ENCODE measurements at regions not wholly inside any gene's neighbourhood (a gene's known extent, or its start where the extent isn't known, plus 50 kb on each side); places are given as distances from the start of the nearest gene placed in this dataset.

- H3K4me3 ChIP-seq (ENCODE audit: low read depth, low read length): no peak overlapping the region
- TF ChIP-seq, protein P1, sequence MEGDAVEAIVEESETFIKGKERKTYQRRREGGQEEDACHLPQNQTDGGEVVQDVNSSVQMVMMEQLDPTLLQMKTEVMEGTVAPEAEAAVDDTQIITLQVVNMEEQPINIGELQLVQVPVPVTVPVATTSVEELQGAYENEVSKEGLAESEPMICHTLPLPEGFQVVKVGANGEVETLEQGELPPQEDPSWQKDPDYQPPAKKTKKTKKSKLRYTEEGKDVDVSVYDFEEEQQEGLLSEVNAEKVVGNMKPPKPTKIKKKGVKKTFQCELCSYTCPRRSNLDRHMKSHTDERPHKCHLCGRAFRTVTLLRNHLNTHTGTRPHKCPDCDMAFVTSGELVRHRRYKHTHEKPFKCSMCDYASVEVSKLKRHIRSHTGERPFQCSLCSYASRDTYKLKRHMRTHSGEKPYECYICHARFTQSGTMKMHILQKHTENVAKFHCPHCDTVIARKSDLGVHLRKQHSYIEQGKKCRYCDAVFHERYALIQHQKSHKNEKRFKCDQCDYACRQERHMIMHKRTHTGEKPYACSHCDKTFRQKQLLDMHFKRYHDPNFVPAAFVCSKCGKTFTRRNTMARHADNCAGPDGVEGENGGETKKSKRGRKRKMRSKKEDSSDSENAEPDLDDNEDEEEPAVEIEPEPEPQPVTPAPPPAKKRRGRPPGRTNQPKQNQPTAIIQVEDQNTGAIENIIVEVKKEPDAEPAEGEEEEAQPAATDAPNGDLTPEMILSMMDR (IDR thresholded peaks at IDR 0.05; ENCODE audit: borderline replicate concordance, insufficient read depth, low read depth, low read length): no peak
Measured at GRCh38 chr1:233487408-233487807, 126.5 kb upstream of the KCNK1 start.

GRCh38 chr1:233489411-233489810 is 124.5 kb upstream of the KCNK1 start:
- no peak overlapping the region for H3K4me3 ChIP-seq (ENCODE audit: low read depth, low read length)
- TF ChIP-seq, protein P1 (IDR thresholded peaks at IDR 0.05; ENCODE audit: borderline replicate concordance, insufficient read depth, low read depth, low read length): no peak

DNA sequence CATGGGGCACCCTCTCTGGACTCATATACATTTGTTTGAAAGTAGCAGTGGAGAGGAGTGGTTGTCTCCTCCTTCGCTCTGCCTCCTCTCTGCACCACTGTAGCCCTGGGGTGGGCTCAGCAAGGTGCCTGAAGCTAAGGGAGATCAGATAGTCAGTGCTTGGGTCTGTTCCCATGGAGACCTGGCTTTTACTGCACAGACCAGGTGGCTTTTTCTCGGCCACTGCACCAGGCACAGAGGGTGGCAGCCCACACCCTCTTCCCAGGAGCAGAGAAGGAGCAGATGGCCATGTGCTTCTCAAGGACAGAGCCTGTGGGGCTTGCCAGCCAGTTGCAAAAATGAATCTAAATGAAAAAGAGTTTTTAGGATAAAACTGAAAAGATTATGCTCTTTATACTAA is 123.4 kb upstream of the KCNK1 start:
- no peak overlapping the region for H3K4me3 ChIP-seq (ENCODE audit: low read depth, low read length)
- TF ChIP-seq, protein P1 (IDR thresholded peaks at IDR 0.05; ENCODE audit: borderline replicate concordance, insufficient read depth, low read depth, low read length): no peak

DNA sequence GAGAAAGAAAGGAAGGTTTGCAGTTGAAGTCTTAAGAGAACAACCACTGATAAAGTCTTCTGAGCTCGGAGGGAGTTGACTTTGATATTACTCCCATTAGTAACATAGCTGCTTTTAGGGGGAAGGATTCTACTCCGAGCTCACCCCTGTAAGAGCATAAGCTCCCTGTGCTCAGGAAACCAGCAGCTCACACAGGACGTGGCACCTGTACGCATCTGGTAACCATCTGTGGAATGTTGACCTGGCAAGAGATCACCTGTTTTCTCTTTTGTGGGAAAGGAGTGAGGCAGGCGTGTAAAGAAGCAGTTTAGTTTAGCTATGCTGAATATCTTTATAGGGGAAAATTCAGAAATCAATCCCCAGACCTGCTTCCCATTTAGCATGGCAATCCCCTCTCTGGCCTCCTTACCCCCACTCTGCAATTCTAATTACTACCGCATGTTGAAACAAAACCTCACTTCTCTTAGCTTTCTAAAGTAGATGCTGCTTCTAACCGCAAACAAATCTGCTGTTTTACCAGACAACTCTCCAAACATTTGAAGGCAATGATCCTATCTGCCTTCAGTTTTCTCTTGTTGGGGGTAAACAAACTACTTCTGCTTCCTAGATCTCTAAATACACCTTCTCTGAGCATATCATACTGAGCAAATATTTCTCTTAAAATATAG is 121.8 kb upstream of the KCNK1 start:
- no peak overlapping the region for H3K4me3 ChIP-seq (ENCODE audit: low read depth, low read length)
- TF ChIP-seq, protein P1 (IDR thresholded peaks at IDR 0.05; ENCODE audit: borderline replicate concordance, insufficient read depth, low read depth, low read length): no peak

DNA sequence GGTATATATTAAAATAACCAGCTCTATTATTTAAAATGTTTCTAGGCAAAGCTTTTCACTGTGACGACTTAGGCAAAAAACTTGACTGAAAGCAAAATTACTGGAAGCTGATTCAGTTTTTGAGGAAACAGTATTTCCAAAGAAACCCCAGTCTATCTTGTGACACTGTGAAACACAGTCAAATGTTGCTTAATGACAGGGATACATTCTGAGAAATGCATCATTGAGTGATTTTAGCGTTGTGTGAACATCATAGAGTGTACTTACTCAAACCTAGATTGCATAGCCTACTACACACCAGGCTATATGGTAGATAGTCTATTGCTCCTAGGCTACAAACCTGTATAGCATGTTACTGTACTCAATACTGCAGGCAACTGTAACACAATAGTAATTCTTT is 116.9 kb upstream of the KCNK1 start:
- TF ChIP-seq, protein P1 (IDR thresholded peaks at IDR 0.05; ENCODE audit: borderline replicate concordance, insufficient read depth, low read depth, low read length): no peak

DNA sequence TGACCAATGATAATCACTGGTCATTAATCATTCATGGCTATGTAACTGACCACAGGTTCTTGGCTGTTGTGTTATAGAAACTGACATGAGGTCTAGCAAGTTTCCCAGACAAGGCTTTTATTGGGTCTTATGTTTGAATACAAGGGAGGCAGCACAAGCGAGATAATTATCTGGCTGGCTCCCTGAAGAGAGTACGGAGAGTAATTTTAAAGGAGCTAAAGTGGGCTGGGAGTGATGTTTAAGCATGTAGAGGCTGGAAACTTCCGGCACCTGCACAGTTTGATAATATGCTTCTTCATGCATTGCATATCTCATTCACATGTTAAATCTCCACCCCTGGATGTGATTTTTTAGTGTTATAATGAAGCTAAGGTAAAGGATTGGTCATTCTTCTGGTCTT is 116.2 kb upstream of the KCNK1 start:
- no peak overlapping the region for H3K4me3 ChIP-seq (ENCODE audit: low read depth, low read length)
- TF ChIP-seq, protein P1 (IDR thresholded peaks at IDR 0.05; ENCODE audit: borderline replicate concordance, insufficient read depth, low read depth, low read length): no peak

More for the DNA sequence above, 116.9 kb upstream of the KCNK1 start:
- no peak overlapping the region for H3K4me3 ChIP-seq (ENCODE audit: low read depth, low read length)

- TF ChIP-seq, protein P1 (IDR thresholded peaks at IDR 0.05; ENCODE audit: borderline replicate concordance, insufficient read depth, low read depth, low read length): no peak
- H3K4me3 ChIP-seq (ENCODE audit: low read depth, low read length): no peak overlapping the region
Measured at GRCh38 chr1:233500106-233500505, 113.8 kb upstream of the KCNK1 start.
